Frontal cortex (tissue), 3 donors: ENCODE measurements at regions not wholly inside any gene's neighbourhood (a gene's known extent, or its start where the extent isn't known, plus 50 kb on each side); places are given as distances from the start of the nearest gene placed in this dataset.
"Not testable (repeated sequence)": the region's sequence is repeated elsewhere in the genome, so short reads cannot be mapped to it uniquely, and the experiment has no call there.

Experiments
- DNase-seq, 2 donors: peaks; one replicate each; pipeline ENCODE4 v3.0.0; 2012; ENCODE audit warnings: low spot score in 2 of 2
- FAIRE-seq: peaks from 2 replicates; lab custom pipeline; 2012; peaks lifted over from hg19 to GRCh38; lab: Jason Lieb, UNC
- donor health status: control.
- donor health status: control.
- donor health status: control.

DNA sequence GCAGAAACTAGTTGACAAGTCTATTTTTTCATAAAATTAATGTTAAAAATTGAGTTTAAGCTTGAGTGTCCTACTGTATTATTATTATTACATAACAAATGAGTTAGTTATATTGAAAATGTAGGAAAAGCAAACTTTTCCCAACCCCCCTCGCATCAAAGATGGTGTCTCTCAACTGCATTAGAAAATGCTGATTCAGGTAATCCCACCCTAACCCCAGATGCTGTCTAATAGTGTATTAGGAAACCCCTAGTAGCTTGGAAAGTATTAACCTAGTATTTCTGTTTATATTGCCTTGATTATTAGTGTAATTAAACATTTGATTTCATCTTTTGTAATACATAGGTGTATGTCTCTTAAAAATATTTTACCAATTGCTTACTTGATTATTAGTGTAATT is 1120.3 kb downstream of the MRPL39 start:
- FAIRE-seq: no peak
- DNase-seq: no peak

- FAIRE-seq, DNase-seq: not testable (repeated sequence)
Observed at GRCh38 chr21:24483361-24483760, 1123.9 kb downstream of the MRPL39 start.

DNA sequence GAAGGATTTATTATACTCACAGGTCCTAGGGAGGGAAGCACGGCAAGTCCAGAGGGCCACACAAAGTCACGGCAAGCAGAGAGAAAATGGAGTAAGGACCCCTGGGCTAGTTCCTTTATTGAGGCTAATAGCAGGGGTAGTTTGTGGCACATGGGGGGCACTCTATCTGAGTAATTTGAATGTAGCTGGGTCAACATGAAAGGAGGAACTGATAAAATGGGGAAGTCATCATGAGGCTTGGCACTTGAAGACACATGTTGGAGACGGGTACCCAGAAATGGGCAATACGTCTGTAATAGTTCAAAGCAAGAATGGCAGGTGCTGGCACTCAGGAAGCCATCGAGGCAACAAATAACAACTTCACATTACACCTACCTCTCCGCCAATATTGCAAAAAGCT is 1136.4 kb downstream of the MRPL39 start:
- no peak for DNase-seq
- no peak for FAIRE-seq

DNA sequence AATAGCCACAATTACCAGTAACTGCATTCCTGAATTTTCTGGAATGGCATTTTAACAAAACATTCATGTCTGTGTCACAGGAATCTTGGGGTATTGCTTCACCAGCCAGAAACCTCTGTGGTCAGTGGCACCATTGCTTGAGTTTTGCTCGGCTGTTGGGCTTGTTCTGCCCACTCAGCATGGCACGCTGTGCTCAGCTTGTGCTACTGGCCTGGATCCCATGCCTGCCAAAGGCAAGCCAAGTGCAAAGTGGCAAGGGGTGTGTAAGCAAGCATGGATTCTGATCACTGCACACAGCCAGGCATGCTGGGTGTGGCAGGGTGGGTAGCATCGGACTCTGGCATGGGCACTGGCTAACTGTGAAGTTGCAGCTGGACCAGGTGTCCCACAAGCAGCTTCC is 1150.9 kb downstream of the MRPL39 start:
- DNase-seq (no peak), FAIRE-seq (no peak)

- FAIRE-seq (no peak), DNase-seq (no peak)
Observed at GRCh38 chr21:24450119-24450518, 1157.2 kb downstream of the MRPL39 start.

- peak; percentile 50 for FAIRE-seq
- DNase-seq: no peak
Observed at GRCh38 chr21:24445517-24445916, 1161.8 kb downstream of the MRPL39 start.

GRCh38 chr21:24444736-24445135 is 1162.5 kb downstream of the MRPL39 start:
- no peak for FAIRE-seq
- no peak for DNase-seq

DNA sequence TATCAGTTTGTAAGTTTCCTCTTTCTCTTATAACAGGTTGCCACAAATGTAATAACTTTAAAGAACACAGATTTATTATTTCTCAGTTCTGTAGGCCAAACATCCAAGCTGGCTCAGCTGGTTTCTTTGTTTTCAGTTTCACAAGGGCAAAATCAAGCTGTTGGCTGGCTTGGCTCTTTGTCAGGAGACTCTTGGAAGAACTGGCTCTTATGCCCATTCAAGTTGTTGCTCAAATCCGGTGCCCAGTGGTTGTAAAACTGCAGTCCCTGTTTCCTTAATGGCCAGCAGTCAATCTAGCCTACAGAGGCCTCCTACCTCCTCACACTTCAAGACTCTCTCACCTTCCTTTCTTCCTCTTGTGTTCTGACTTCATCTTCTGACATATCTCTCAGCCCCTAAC is 1171.0 kb downstream of the MRPL39 start:
- FAIRE-seq: no peak
- no peak for DNase-seq

GRCh38 chr21:24428591-24429199 is 1178.6 kb downstream of the MRPL39 start:
- no peak for FAIRE-seq
- DNase-seq: no peak

DNA sequence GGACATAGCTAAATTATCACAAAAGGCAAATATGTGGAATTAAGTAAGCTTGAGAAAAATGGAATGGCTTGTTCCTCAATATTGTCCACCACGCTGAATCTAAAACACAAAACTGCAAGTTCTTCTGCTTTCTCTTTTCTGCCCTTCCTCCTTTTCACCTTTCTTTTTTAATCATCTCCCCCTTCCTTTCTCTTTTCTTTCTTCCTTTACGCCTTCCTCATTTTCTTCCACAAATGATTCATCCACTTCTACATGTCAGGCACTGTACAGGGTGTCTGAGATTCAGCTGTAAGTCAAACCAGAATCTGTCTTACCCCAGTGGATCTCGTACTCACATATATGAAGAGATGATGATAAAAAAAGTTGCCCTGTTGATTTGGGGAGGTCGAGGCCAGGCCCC is 1182.5 kb downstream of the MRPL39 start:
- no peak for FAIRE-seq

DNA sequence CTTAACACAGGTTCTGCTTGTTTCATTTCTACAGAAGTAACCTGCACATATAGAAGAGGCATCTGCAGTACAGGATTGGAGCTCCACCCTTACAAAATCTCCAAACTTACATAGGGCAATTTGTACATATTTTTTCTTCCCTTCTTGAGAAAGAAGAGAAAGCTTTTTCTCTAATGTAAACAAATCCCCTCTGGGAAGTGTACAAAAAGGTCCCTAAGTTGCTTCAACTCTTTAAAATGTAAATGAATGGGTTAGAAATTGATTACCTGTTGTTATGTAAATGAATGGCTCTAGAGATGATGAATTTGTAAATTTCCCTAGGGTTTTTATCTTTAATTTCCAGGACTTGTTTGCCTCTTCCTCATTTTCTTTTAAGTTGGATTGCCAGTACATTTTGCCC is 1183.7 kb downstream of the MRPL39 start:
- FAIRE-seq: no peak
- DNase-seq: no peak

More for the DNA sequence above, 1182.5 kb downstream of the MRPL39 start:
- no peak for DNase-seq

DNA sequence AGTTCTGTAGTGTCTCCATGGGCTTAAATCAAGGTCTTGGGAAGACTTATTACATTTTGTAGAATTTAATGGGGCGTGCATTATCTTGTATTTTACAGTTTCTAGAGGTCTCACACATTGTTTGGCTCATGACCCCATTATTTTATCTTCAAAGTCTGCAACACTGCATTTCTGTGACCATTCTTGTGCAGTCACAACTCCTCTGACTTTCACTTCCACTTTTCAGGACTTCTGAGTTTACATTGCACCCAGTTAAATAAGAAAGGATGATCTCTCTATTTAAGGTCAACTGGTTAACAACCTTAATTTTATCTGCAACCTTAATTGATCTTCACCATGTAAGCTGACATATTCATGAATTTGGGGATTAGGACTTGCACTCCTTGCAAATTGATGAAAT is 1186.6 kb downstream of the MRPL39 start:
- DNase-seq: no peak
- FAIRE-seq: no peak

GRCh38 chr21:24419641-24420040 is 1187.6 kb downstream of the MRPL39 start:
- not testable (repeated sequence) for FAIRE-seq, DNase-seq

GRCh38 chr21:24418671-24419070 is 1188.6 kb downstream of the MRPL39 start:
- no peak for FAIRE-seq
- DNase-seq: no peak

DNA sequence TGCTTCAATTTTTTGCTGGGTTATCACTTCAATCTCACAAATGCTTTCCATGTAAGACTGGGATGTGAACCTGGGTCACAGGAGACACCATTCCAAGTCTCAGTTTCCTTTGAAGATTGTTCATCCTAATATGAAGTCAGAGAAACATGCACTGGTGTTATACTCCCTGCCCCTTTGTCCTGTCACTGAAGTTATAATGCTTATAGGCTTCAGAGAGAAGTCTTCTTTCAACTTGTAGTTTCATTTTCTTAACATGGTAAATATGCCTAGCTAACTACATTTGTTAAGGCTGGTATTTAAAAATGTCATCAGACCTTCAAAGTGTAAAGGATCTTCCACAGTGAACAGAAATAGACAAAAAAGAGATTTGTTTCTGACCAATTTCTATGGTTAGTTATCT is 1195.9 kb downstream of the MRPL39 start:
- FAIRE-seq: no peak
- DNase-seq: no peak

GRCh38 chr21:24403221-24403620 is 1204.1 kb downstream of the MRPL39 start:
- DNase-seq (no peak), FAIRE-seq (no peak)

DNA sequence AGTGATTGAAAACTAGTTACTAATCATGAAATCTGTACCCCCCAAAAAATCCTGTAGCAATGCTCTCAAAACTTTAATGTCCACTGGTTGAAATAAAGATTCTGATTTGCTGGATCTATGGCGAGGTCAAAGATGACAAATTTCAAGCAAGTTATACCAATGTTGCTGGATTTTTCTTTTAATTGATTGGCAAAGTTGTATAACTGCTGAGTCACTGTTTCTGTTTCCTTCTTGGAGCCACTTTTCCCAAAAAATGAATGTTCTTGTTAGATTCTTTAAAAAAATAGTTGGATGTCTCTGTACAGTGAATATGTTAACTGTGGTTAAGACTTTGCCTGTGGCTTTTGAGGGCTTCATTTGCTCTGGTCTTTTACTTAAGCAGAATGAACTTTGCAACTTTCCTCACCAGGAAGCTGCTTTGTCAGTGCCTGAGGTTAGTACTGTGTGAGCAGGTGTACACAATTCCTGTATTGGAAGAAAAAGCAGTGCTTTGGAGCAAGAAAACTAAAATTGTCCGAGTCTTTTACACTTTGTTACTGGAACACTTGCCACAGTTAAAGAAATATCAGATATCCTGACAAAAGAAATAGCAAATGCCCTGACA is 1211.9 kb downstream of the MRPL39 start:
- DNase-seq (no peak), FAIRE-seq (no peak)

DNA sequence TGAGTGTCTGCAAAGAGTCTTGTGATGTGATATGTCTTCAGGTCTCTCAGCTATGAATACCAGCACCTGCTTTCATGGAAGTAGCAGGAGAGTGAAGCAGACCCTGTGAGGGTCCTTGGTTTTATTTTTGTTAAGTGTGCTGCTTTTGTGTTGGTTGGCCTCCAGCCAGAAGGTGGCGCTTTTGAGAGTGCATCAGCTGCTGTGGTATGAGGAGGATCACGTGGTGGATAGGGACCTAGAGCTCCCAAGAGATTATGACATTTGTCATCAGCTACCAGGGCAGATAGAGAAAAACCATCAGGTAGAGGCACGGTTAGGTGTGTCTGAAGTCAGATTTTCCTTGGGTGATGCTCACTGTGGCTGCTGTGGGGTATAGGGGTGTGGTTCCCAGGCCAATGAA is 1232.1 kb downstream of the MRPL39 start:
- DNase-seq (no peak), FAIRE-seq (no peak)

DNA sequence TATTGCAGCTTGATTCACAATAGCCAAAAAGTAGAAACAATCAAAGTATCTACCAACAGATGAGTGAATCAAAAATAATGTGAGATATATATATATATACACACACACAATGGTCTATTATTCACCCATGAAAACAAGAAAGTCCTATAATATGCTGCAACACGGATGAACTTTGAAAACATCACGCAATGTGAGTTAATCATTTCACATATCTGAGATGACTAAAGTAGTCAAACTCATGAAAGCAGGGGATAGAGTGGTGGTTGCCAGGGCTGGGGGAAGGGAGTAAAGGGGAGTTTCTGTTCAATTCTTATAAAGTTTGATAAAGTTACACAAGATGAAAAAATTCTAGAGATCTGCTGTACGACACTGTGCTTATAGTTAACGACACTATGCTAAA is 1234.8 kb downstream of the MRPL39 start:
- FAIRE-seq (no peak), DNase-seq (no peak)

- FAIRE-seq: no peak
Observed at GRCh38 chr21:24369746-24370145, 1237.5 kb downstream of the MRPL39 start.

DNA sequence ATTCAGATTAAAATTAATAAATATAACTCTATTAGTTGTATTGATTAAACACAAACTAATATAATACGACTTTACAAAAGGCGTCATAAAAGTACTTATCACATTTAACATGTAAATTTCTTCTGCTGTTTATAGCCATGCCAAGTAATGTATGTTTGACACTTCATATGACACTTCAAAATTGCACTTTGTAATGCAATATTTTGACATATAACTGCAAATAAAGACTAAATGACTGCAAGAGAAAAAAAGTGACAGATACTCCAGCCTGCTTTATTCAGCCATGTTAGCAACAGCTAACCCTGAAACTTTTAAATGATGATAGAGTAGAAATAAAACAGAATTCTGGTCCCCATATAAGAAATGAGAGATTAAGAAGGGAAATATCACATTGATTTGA is 1238.0 kb downstream of the MRPL39 start:
- FAIRE-seq (no peak), DNase-seq (no peak)

More at GRCh38 chr21:24369746-24370145, 1237.5 kb downstream of the MRPL39 start:
- no peak for DNase-seq

GRCh38 chr21:24367936-24368335 is 1239.3 kb downstream of the MRPL39 start:
- FAIRE-seq (no peak), DNase-seq (no peak)
